Adrenal gland (tissue), 9 donors: ENCODE measurements at regions not wholly inside any gene's neighbourhood (a gene's known extent, or its start where the extent isn't known, plus 50 kb on each side); places are given as distances from the start of the nearest gene placed in this dataset.

Experiments used
- DNase-seq, 7 donors: peaks; one replicate each; pipeline ENCODE4 v3.0.0-alpha.2; 2019 to 2020
- H3K27ac ChIP-seq, 5 donors: fragments of 200-600 bp; sonication (generic) in 4 of 5; 1 replicate in 3 of 5; 2 replicates in 2 of 5; pipeline versions ENCODE4 v1.5.1 to v1.8.0; 2016 to 2020; ENCODE audit warnings: mild to moderate bottlenecking in 1 of 5
- H3K27me3 ChIP-seq: fragments of 200-600 bp; 2 replicates; pipeline ENCODE4 v1.8.0; 2021
- H3K36me3 ChIP-seq, 2 donors: fragments of 200-600 bp; replicated peaks in 1 of 2; 1 replicate in 1 of 2; 2 replicates in 1 of 2; pipeline versions ENCODE4 v1.5.1 to v1.8.0; 2018 to 2022
- H3K4me1 ChIP-seq, 2 donors: fragments of 200-600 bp; replicated peaks in 1 of 2; 1 replicate in 1 of 2; 2 replicates in 1 of 2; pipeline versions ENCODE4 v1.5.1 to v1.8.0; 2018 to 2021
- H3K4me3 ChIP-seq, 4 donors: fragments of 200-600 bp; sonication (generic) in 3 of 4; one replicate each; pipeline ENCODE4 v1.5.1; 2016 to 2018
- H3K9me3 ChIP-seq, 3 donors: fragments of 200-600 bp; sonication (generic) in 1 of 3; replicated peaks in 1 of 3; 1 replicate in 2 of 3; 2 replicates in 1 of 3; pipeline versions ENCODE4 v1.5.1 to v1.8.0; 2016 to 2021
- CTCF ChIP-seq, 6 experiments: fragments of 450-650 bp in 4 of 6; fragments of 200-600 bp in 2 of 6; sonication (generic) in 1 of 6; IDR thresholded peaks; 1 replicate in 5 of 6; 2 replicates in 1 of 6; pipeline versions ENCODE4 v1.5.1 to v1.8.0; 2016 to 2021; ENCODE audit warnings: antibody characterized with exemption in 6 of 6, mild to moderate bottlenecking in 2 of 6, moderate library complexity in 1 of 6
- POLR2A ChIP-seq, 2 donors: fragments of 450-650 bp; IDR thresholded peaks; one replicate each; pipeline ENCODE4 v1.6.1; 2017; ENCODE audit warnings: antibody characterized with exemption in 2 of 2, mild to moderate bottlenecking in 2 of 2, moderate library complexity in 1 of 2
- WGBS, 4 donors: extraction: QIAGEN DNeasy Blood & Tissue Kit in 2 of 4; methylation state at CpG; one replicate each; pipeline versions ENCODE4 v1.1.5 to v1.1.7; 2013 to 2017; 5-methylcytosine and 5-hydroxymethylcytosine counted together
- intact Hi-C, 2 donors: fragments of 100-400 bp; cut with DNase I; formaldehyde crosslinking; loops; one replicate each; pipeline versions ENCODE4 v1.14.1 to v1.15.0; 2022 to 2023
- donor health status: healthy with polysubstance abuse.
- donor health status: Bipolar disorder and iron deficiency.
- donor health status: DM: yes; HTN: yes; CAD: no.
- donor health status: DM: no; HTN: no; CAD: no.
- donor health status: DM: no; HTN: no; CAD: no.

- no peak for DNase-seq
- WGBS, 4 donors, result 59 to 89% (median 79%) methylated on average over 3 of the region's 3 CpGs
- intact Hi-C loops, result no loop called here
- TF ChIP-seq POLR2A (IDR thresholded peaks at IDR 0.05), result no peak
- TF ChIP-seq CTCF (IDR thresholded peaks at IDR 0.05), result no peak
- no peaks in the 10 kb centered on the region for H3K4me1 ChIP-seq
- no peaks in the 10 kb centered on the region for H3K27me3 ChIP-seq
- H3K27ac ChIP-seq, result no peak overlapping the region
- no peak overlapping the region for H3K4me3 ChIP-seq
- H3K36me3 ChIP-seq, result no peaks in the 10 kb centered on the region
- H3K9me3 ChIP-seq, result no peaks in the 10 kb centered on the region
Measured at GRCh38 chr11:29562183-29562582, 454.6 kb downstream of the KCNA4 start.

- no peak for DNase-seq
- intact Hi-C loops, result no loop called here
- no peaks in the 10 kb centered on the region for H3K27me3 ChIP-seq
- 8 to 30% (median 21%) methylated on average over 1 of the region's 1 CpG for WGBS, 4 donors
- no peaks in the 10 kb centered on the region for H3K4me1 ChIP-seq
- H3K36me3 ChIP-seq, result no peaks in the 10 kb centered on the region
- H3K27ac ChIP-seq, result no peak overlapping the region
- TF ChIP-seq POLR2A (IDR thresholded peaks at IDR 0.05), result no peak
- no peak for TF ChIP-seq CTCF (IDR thresholded peaks at IDR 0.05)
- H3K9me3 ChIP-seq, result no peaks in the 10 kb centered on the region
- H3K4me3 ChIP-seq, result no peak overlapping the region
Measured at GRCh38 chr11:29553990-29554389, 462.8 kb downstream of the KCNA4 start.

GRCh38 chr11:29538339-29539036 lies 478.3 kb downstream of the KCNA4 start:
- Histone ChIP-seq H3K36me3 (no peaks in the 10 kb centered on the region), H3K27me3 (no peaks in the 10 kb centered on the region), H3K4me3 (no peak overlapping the region), H3K27ac (no peak overlapping the region), H3K9me3 (peaks cover 0 to 4% (median 0%) of the 10 kb centered on the region in 3 donors), H3K4me1 (peaks cover 0 to 10% of the 10 kb centered on the region in 2 donors)
- no peak for DNase-seq
- intact Hi-C loops, result no loop called here
- TF ChIP-seq POLR2A (IDR thresholded peaks at IDR 0.05) (no peak), CTCF (IDR thresholded peaks at IDR 0.05) (no peak)

- no peak for TF ChIP-seq POLR2A (IDR thresholded peaks at IDR 0.05)
- no peak for TF ChIP-seq CTCF (IDR thresholded peaks at IDR 0.05)
- intact Hi-C loops, result no loop called here
- no peaks in the 10 kb centered on the region for H3K27me3 ChIP-seq
- peaks cover 0 to 10% of the 10 kb centered on the region in 2 donors for H3K4me1 ChIP-seq
- H3K36me3 ChIP-seq, result no peaks in the 10 kb centered on the region
- H3K4me3 ChIP-seq, result no peak overlapping the region
- no peak for DNase-seq
- no peaks in the 10 kb centered on the region for H3K9me3 ChIP-seq
- no peak overlapping the region for H3K27ac ChIP-seq
Measured at GRCh38 chr11:29534836-29535235, 482.0 kb downstream of the KCNA4 start.
